Mucosa of descending colon (tissue), 3 donors: ENCODE measurements at regions not wholly inside any gene's neighbourhood (a gene's known extent, or its start where the extent isn't known, plus 50 kb on each side); places are given as distances from the start of the nearest gene placed in this dataset.

Experiments used
- ATAC-seq: fragments of 200-7000 bp; cut with Tn5 transposase; one replicate; pipeline ENCODE4 v1.9.1; 2020; ENCODE audit warnings: mild to moderate bottlenecking, moderate library complexity
- DNase-seq, 3 donors: peaks; one replicate each; pipeline ENCODE4 v3.0.0-alpha.2; 2020
- H3K36me3 ChIP-seq: fragments of 200-600 bp; one replicate; pipeline ENCODE4 v1.8.0; 2021; ENCODE audit warnings: low read depth, mild to moderate bottlenecking
- H3K4me1 ChIP-seq: fragments of 200-600 bp; one replicate; pipeline ENCODE4 v1.8.0; 2021; ENCODE audit warnings: low read depth, mild to moderate bottlenecking
- H3K4me3 ChIP-seq: fragments of 200-600 bp; one replicate; pipeline ENCODE4 v1.8.0; 2021; ENCODE audit warnings: mild to moderate bottlenecking
- H3K9me3 ChIP-seq: fragments of 200-600 bp; one replicate; pipeline ENCODE4 v1.8.0; 2021; ENCODE audit warnings: mild to moderate bottlenecking
- intact Hi-C, 2 donors: fragments of 100-400 bp; cut with DNase I in 1 of 2; cut with micrococcal nuclease in 1 of 2; formaldehyde crosslinking; loops; one replicate each; pipeline versions ENCODE4 v1.11.0 to v1.11.1; 2022; cut with DNase I, micrococcal nuclease
- TF ChIP-seq, protein P1 (sequence below): fragments of 200-600 bp; IDR thresholded peaks from one replicate; pipeline ENCODE4 v1.8.0; 2022; ENCODE audit warnings: antibody characterized with exemption, mild to moderate bottlenecking
- donor health status: DM: no; HTN: no; CAD: no; lungs with moderate emphysema.
- donor health status: DM: no; HTN: no; CAD: no.
- donor health status: DM: no; HTN: yes; CAD: no.

- H3K4me1 ChIP-seq = no peaks in the 10 kb centered on the region
- H3K9me3 ChIP-seq = no peaks in the 10 kb centered on the region
- DNase-seq (no peak), ATAC-seq (no peak)
- no peaks in the 10 kb centered on the region for H3K36me3 ChIP-seq
- no peak overlapping the region for H3K4me3 ChIP-seq
- TF ChIP-seq, protein P1, sequence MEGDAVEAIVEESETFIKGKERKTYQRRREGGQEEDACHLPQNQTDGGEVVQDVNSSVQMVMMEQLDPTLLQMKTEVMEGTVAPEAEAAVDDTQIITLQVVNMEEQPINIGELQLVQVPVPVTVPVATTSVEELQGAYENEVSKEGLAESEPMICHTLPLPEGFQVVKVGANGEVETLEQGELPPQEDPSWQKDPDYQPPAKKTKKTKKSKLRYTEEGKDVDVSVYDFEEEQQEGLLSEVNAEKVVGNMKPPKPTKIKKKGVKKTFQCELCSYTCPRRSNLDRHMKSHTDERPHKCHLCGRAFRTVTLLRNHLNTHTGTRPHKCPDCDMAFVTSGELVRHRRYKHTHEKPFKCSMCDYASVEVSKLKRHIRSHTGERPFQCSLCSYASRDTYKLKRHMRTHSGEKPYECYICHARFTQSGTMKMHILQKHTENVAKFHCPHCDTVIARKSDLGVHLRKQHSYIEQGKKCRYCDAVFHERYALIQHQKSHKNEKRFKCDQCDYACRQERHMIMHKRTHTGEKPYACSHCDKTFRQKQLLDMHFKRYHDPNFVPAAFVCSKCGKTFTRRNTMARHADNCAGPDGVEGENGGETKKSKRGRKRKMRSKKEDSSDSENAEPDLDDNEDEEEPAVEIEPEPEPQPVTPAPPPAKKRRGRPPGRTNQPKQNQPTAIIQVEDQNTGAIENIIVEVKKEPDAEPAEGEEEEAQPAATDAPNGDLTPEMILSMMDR = no peak
- intact Hi-C loops = no loop called here
Observed at GRCh38 chr2:188119112-188119838, 172.4 kb upstream of the GULP1 start.

DNA sequence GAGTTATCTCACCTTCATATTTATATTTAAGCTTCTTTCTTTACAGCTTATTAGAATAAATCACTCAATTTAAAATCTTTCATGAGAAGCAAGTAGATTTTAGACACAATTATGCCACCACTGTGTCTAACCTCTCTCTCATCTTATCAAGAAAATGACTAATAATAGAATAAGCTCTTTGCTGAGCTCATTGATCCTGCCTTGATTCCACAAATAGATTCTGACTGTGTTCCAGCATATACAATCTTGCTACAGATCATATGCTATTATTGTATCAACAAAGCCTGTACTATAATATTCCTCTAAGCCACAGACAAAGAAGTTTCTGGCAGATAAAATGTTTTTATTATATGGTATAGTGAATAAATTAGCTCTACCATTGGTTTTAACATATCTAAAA lies 168.7 kb upstream of the GULP1 start:
- TF ChIP-seq, protein P1 = no peak
- no peak overlapping the region for H3K4me3 ChIP-seq
- H3K4me1 ChIP-seq = no peaks in the 10 kb centered on the region
- H3K36me3 ChIP-seq = no peaks in the 10 kb centered on the region
- no peaks in the 10 kb centered on the region for H3K9me3 ChIP-seq
- DNase-seq (no peak), ATAC-seq (no peak)
- intact Hi-C loops = no loop called here

DNA sequence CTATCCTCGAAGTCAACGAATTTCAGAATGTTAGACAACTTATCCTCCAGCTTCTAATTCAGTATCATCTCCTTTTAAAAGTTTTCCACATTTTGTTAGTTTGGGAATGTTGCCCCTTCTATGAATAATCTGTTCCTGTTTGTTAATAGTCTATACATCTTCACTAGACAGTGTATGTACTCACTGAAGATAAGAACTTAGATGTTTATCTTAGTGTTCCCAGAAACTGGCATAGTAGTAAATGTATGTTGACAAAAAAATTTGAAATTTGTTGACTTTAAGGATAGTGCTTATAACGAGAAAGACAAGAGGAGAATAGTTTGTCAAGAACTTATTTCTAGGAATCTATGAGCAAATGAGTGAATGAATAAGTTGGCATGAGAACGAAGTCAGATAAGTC lies 162.0 kb upstream of the GULP1 start:
- no peaks in the 10 kb centered on the region for H3K9me3 ChIP-seq
- TF ChIP-seq, protein P1 = no peak
- no peak for DNase-seq
- no peaks in the 10 kb centered on the region for H3K4me1 ChIP-seq
- H3K4me3 ChIP-seq = no peak overlapping the region
- H3K36me3 ChIP-seq = no peaks in the 10 kb centered on the region
- ATAC-seq = no peak
- intact Hi-C loops = no loop called here

- intact Hi-C loops = no loop called here
- DNase-seq (no peak), ATAC-seq (no peak)
- no peaks in the 10 kb centered on the region for H3K4me1 ChIP-seq
- H3K36me3 ChIP-seq = no peaks in the 10 kb centered on the region
- H3K4me3 ChIP-seq = no peak overlapping the region
- TF ChIP-seq, protein P1 = no peak
- H3K9me3 ChIP-seq = no peaks in the 10 kb centered on the region
Observed at GRCh38 chr2:188130317-188130716, 161.4 kb upstream of the GULP1 start.

GRCh38 chr2:188131281-188131680 lies 160.4 kb upstream of the GULP1 start:
- DNase-seq = no peak
- H3K36me3 ChIP-seq = no peaks in the 10 kb centered on the region
- no peaks in the 10 kb centered on the region for H3K9me3 ChIP-seq
- TF ChIP-seq, protein P1 = no peak
- ATAC-seq = no peak
- H3K4me3 ChIP-seq = no peak overlapping the region
- no peaks in the 10 kb centered on the region for H3K4me1 ChIP-seq
- intact Hi-C loops = no loop called here

DNA sequence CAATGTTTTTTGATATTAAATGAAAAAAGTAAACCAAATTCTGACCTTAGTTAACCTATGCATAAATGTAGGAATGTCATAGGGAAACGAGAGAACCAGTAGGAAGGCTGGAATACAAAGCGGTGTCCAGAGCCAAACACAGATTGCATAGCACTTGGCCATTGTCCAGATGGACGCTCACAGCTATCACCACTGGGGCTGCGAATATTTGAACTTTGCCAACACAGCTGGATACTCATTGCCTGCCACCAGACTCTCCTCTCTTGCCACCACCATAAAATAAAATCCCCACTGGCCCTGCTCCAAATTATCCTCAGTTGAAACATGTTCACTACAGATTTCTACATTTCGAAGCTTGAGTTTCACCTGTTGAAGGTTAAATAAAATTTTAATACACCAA lies 159.3 kb upstream of the GULP1 start:
- ATAC-seq (no peak), DNase-seq (peak in 1 of 3 donors; percentile 9)
- Histone ChIP-seq H3K4me1 (no peaks in the 10 kb centered on the region), H3K9me3 (no peaks in the 10 kb centered on the region), H3K36me3 (no peaks in the 10 kb centered on the region), H3K4me3 (no peak overlapping the region)
- TF ChIP-seq, protein P1 = no peak
- intact Hi-C loops = no loop called here
